ENCODE measurements at regions not wholly inside any gene's neighbourhood (a gene's known extent, or its start where the extent isn't known, plus 50 kb on each side); places are given as distances from the start of the nearest gene placed in this dataset.

DNA sequence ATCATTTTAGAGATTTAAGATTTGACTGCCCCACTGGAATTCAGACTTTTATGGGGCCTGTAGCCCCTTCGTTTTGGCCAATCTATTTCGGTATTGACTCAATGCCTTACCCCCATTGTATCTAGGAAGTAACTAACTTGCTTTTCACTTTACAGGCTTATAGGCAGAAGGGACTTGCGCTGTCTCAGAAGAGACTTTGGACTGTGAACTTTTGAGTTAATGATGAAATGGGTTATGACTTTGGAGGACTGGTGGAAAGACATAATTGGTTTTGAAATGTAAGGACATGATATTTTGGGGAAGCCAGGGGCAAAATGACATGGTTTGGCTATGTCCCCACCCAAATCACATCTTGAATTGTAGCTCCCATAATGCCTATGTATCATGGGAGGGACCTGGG is 463.0 kb upstream of the KLHL1 start:
- no TSS peak for BruUV-seq (replicated peaks)
- Histone ChIP-seq H3K27me3 (ENCODE audit: control insufficient read depth in 1 of 2, insufficient read depth in 2 of 2, low read length in 2 of 2) (no peaks in the 10 kb centered on the region; a peak in 1 of 5 replicates), H3K9ac (ENCODE audit: insufficient read depth, low read depth, low read length) (no peak overlapping the region), H3K4me2 (ENCODE audit: low read depth, low read length) (no peak overlapping the region), H3K36me3 (replicated peaks in 1 of 2; ENCODE audit: control insufficient read depth in 1 of 2, insufficient read depth in 2 of 2, low read length in 2 of 2) (no peaks in the 10 kb centered on the region), H3K4me1 (ENCODE audit: insufficient read depth, low read length) (no peaks in the 10 kb centered on the region), H4K20me1 (ENCODE audit: insufficient read depth, low read length) (no peaks in the 10 kb centered on the region), H3K4me3 (replicated peaks in 1 of 3; ENCODE audit: insufficient read depth in 1 of 3, low read depth in 2 of 3, low read length in 3 of 3) (no peak overlapping the region), H3K9me3 (ENCODE audit: low read length) (no peaks in the 10 kb centered on the region), H2AFZ (ENCODE audit: low read length) (no peak overlapping the region), H3K27ac (ENCODE audit: extremely low read length, insufficient read depth, low read length) (no peak overlapping the region), H3K79me2 (ENCODE audit: insufficient read depth, low read length) (no peaks in the 10 kb centered on the region)
- ChIA-PET CTCF (ENCODE audit: low intra/inter-chr PET ratio, low total read pairs) (no interaction called here), POLR2A (no interaction called here)
- DNase-seq (ENCODE audit: low spot score), result no peak
- in situ Hi-C loops (cut with HindIII; ENCODE audit: extremely low pct_ligation_motif_present, low pct_unique_long_range_greater_than_20kb), result loop anchor here (25.0 kb wide), 2 partner anchors 484 to 1034 kb away; no protein-coding TSS in a partner anchor
- ATAC-seq, result no peak
- intact Hi-C loops (cut with micrococcal nuclease; ENCODE audit: unreplicated experiment), result no loop called here
- FAIRE-seq, result no peak
- 0 out of 2 replicates have a peak, but pooled peaks have one; percentile 11 for TF ChIP-seq HNF4A (CRISPR knock-in tag; IDR thresholded peaks at IDR 0.05)
- no peak for TF ChIP-seq MZF1 (CRISPR knock-in tag; IDR thresholded peaks at IDR 0.05; ENCODE audit: borderline replicate concordance)
- 2% methylated on average over 3 of the region's 3 CpGs for WGBS (ENCODE audit: low lambda C conversion rate)

- intact Hi-C loops (cut with micrococcal nuclease; ENCODE audit: unreplicated experiment) (loop anchor here (1.0 to 2.0 kb wide), 4 partner anchors 228 to 1031 kb away; no protein-coding TSS in a partner anchor), in situ Hi-C loops (cut with HindIII; ENCODE audit: extremely low pct_ligation_motif_present, low pct_unique_long_range_greater_than_20kb) (loop anchor here (10.0 to 25.0 kb wide), 3 partner anchors 234 to 1031 kb away; no protein-coding TSS in a partner anchor)
- Histone ChIP-seq H3K4me3 (replicated peaks in 1 of 3; ENCODE audit: insufficient read depth in 1 of 3, low read depth in 2 of 3, low read length in 3 of 3) (no peak overlapping the region), H4K20me1 (ENCODE audit: insufficient read depth, low read length) (no peaks in the 10 kb centered on the region), H3K9me3 (ENCODE audit: low read length) (no peaks in the 10 kb centered on the region), H3K36me3 (replicated peaks in 1 of 2; ENCODE audit: control insufficient read depth in 1 of 2, insufficient read depth in 2 of 2, low read length in 2 of 2) (no peaks in the 10 kb centered on the region), H3K27me3 (ENCODE audit: control insufficient read depth in 1 of 2, insufficient read depth in 2 of 2, low read length in 2 of 2) (no peaks in the 10 kb centered on the region; a peak in 1 of 5 replicates), H2AFZ (ENCODE audit: low read length) (no peak overlapping the region), H3K9ac (ENCODE audit: insufficient read depth, low read depth, low read length) (no peak overlapping the region), H3K27ac (ENCODE audit: extremely low read length, insufficient read depth, low read length) (no peak overlapping the region), H3K79me2 (ENCODE audit: insufficient read depth, low read length) (no peaks in the 10 kb centered on the region), H3K4me2 (ENCODE audit: low read depth, low read length) (no peak overlapping the region), H3K4me1 (ENCODE audit: insufficient read depth, low read length) (no peaks in the 10 kb centered on the region)
- 2% methylated on average over 1 of the region's 1 CpG for WGBS (ENCODE audit: low lambda C conversion rate)
- DNase-seq (ENCODE audit: low spot score) (peak; percentile 25), FAIRE-seq (peak; percentile 64), ATAC-seq (peak; percentile 52; the same call in 1 of the 3 replicates)
- ChIA-PET CTCF (ENCODE audit: low intra/inter-chr PET ratio, low total read pairs) (interaction anchor here (1.6 to 2.4 kb wide), 3 partner anchors 229 to 1031 kb away, joined by 5 to 14 read pairs (median 13); no protein-coding TSS in a partner anchor), POLR2A (no interaction called here)
- BruUV-seq (replicated peaks), result no TSS peak
- TF ChIP-seq STAG1 (CRISPR knock-in tag; IDR thresholded peaks at IDR 0.05) (peak; percentile 82), ZNF460 (CRISPR knock-in tag; IDR thresholded peaks at IDR 0.05; ENCODE audit: borderline replicate concordance) (no peak), ZNF441 (CRISPR knock-in tag; IDR thresholded peaks at IDR 0.05; ENCODE audit: borderline replicate concordance) (no peak), AHDC1 (CRISPR knock-in tag; IDR thresholded peaks at IDR 0.05; ENCODE audit: borderline replicate concordance) (no peak), ZGPAT (CRISPR knock-in tag; IDR thresholded peaks at IDR 0.05) (no peak), RAD21 (CRISPR knock-in tag; IDR thresholded peaks at IDR 0.05) (0 out of 2 replicates have a peak, but pooled peaks have one; percentile 20), SMC3 (IDR thresholded peaks at IDR 0.05; ENCODE audit: low read length) (peak; percentile 54)
- TF ChIP-seq, protein P1, sequence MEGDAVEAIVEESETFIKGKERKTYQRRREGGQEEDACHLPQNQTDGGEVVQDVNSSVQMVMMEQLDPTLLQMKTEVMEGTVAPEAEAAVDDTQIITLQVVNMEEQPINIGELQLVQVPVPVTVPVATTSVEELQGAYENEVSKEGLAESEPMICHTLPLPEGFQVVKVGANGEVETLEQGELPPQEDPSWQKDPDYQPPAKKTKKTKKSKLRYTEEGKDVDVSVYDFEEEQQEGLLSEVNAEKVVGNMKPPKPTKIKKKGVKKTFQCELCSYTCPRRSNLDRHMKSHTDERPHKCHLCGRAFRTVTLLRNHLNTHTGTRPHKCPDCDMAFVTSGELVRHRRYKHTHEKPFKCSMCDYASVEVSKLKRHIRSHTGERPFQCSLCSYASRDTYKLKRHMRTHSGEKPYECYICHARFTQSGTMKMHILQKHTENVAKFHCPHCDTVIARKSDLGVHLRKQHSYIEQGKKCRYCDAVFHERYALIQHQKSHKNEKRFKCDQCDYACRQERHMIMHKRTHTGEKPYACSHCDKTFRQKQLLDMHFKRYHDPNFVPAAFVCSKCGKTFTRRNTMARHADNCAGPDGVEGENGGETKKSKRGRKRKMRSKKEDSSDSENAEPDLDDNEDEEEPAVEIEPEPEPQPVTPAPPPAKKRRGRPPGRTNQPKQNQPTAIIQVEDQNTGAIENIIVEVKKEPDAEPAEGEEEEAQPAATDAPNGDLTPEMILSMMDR (CRISPR knock-in tag; IDR thresholded peaks at IDR 0.05), result peak; percentile 66
These were observed 460.3 kb upstream of the KLHL1 start for GRCh38 chr13:70568571-70568970.
